A549 (cell line): ENCODE measurements at regions not wholly inside any gene's neighbourhood (a gene's known extent, or its start where the extent isn't known, plus 50 kb on each side); places are given as distances from the start of the nearest gene placed in this dataset.
"Not testable (repeated sequence)": the region's sequence is repeated elsewhere in the genome, so short reads cannot be mapped to it uniquely, and the experiment has no call there.

ENCODE experiments used
- ATAC-seq, 2 experiments: fragments of 200-7000 bp in 1 of 2; fragments of >200 bp in 1 of 2; cut with Nextera tagmentation in 1 of 2; cut with Tn5 transposase in 1 of 2; 3 replicates each; pipeline versions ENCODE4 v1.8.0 to v1.9.1; 2018 to 2020; ENCODE audit warnings: mild to moderate bottlenecking in 1 of 2, moderate library complexity in 1 of 2
- CTCF ChIA-PET: fragments of 300-600 bp; sonication (Branson Sonifier 250); formaldehyde crosslinking; extraction: SDS; loops from one replicate; lab custom pipeline; 2021; ENCODE audit warnings: antibody characterized with exemption, inconsistent platforms; lab: Yijun Ruan, JAX
- POLR2A ChIA-PET: fragments of 350-600 bp; formaldehyde crosslinking; extraction: SDS; loops from one replicate; lab custom pipeline; 2021; ENCODE audit warnings: antibody characterized with exemption, inconsistent platforms; lab: Yijun Ruan, JAX
- DNase-seq, 2 experiments: peaks; one replicate each; pipeline versions ENCODE4 v3.0.0 to v3.0.0-alpha.2; 2011 to 2016; ENCODE audit warnings: low read depth in 1 of 2, low spot score in 1 of 2
- FAIRE-seq: peaks from 2 replicates; lab custom pipeline; 2011; peaks lifted over from hg19 to GRCh38; lab: Jason Lieb, UNC
- H3K27ac ChIP-seq, 2 experiments: fragments of >200 bp; sonication (Bioruptor Twin); formaldehyde crosslinking; 3 replicates each; pipeline ENCODE4 v1.5.1; 2016 to 2017
- H3K4me1 ChIP-seq: fragments of >200 bp; sonication (Bioruptor Twin); formaldehyde crosslinking; 3 replicates; pipeline ENCODE4 v1.6.1; 2016
- H3K4me2 ChIP-seq: fragments of >200 bp; sonication (Bioruptor Twin); formaldehyde crosslinking; 3 replicates; pipeline ENCODE4 v1.6.1; 2016
- H3K4me3 ChIP-seq: fragments of >200 bp; sonication (Bioruptor Twin); formaldehyde crosslinking; 3 replicates; pipeline ENCODE4 v1.5.1; 2016
- H3K9me3 ChIP-seq: fragments of >200 bp; sonication (Bioruptor Twin); formaldehyde crosslinking; 3 replicates; pipeline ENCODE4 v1.6.1; 2016
- CEBPB ChIP-seq, 2 experiments: fragments of >200 bp in 1 of 2; sonication (Bioruptor Twin) in 1 of 2; formaldehyde crosslinking in 1 of 2; IDR thresholded peaks; 2 replicates each; pipeline ENCODE4 v1.6.1; 2012 to 2016
- CHD4 ChIP-seq: fragments of 200-600 bp; sonication (generic); IDR thresholded peaks from 2 replicates; pipeline ENCODE4 v1.6.1; 2016; ENCODE audit warnings: antibody characterized with exemption, mild to moderate bottlenecking, borderline replicate concordance
- E2F6 ChIP-seq: IDR thresholded peaks from 2 replicates; pipeline ENCODE4 v1.6.1; 2012; ENCODE audit warnings: low read depth, borderline replicate concordance
- EP300 ChIP-seq, 2 experiments: fragments of >200 bp; sonication (Bioruptor Twin); formaldehyde crosslinking; IDR thresholded peaks; 2 replicates in 1 of 2; 3 replicates in 1 of 2; pipeline ENCODE4 v1.6.1; 2016 to 2017
- FOSL2 ChIP-seq, 2 experiments: fragments of 450-650 bp in 1 of 2; fragments of >200 bp in 1 of 2; sonication (Bioruptor Twin) in 1 of 2; formaldehyde crosslinking; IDR thresholded peaks; 2 replicates each; pipeline versions ENCODE4 v1.5.0 to v1.6.1; 2016 to 2020; ENCODE audit warnings: mild to moderate bottlenecking in 1 of 2, moderate library complexity in 1 of 2
- HOXA7 ChIP-seq: fragments of 250-450 bp; sonication (Bioruptor Pico); IDR thresholded peaks from 2 replicates; pipeline ENCODE4 v1.5.0; 2020; ENCODE audit warnings: mild to moderate bottlenecking, moderate library complexity
- HOXB13 ChIP-seq: fragments of 250-450 bp; sonication (Bioruptor Pico); IDR thresholded peaks from 2 replicates; pipeline ENCODE4 v1.5.0; 2020; ENCODE audit warnings: low read depth, mild to moderate bottlenecking, moderate library complexity
- KDM1A ChIP-seq: fragments of 200-600 bp; sonication (generic); IDR thresholded peaks from 2 replicates; pipeline ENCODE4 v1.6.1; 2016; ENCODE audit warnings: low read depth, mild to moderate bottlenecking
- KDM5A ChIP-seq: fragments of 200-600 bp; sonication (generic); IDR thresholded peaks from 2 replicates; pipeline ENCODE4 v1.6.1; 2016; ENCODE audit warnings: antibody characterized with exemption, mild to moderate bottlenecking
- NR3C1 ChIP-seq: fragments of >200 bp; sonication (Bioruptor Twin); formaldehyde crosslinking; IDR thresholded peaks from 3 replicates; pipeline ENCODE4 v1.6.1; 2017
- POLR2AphosphoS2 ChIP-seq: conservative IDR thresholded peaks from 2 replicates; pipeline ENCODE4 v1.6.1; 2012; ENCODE audit warnings: low read length, improper control_type of control experiment, inconsistent platforms
- RCOR1 ChIP-seq: fragments of 150-350 bp; IDR thresholded peaks from 2 replicates; pipeline ENCODE4 v1.6.1; 2014; ENCODE audit warnings: antibody characterized with exemption, low read length, low read depth
- TFCP2L1 ChIP-seq: fragments of 250-450 bp; sonication (Bioruptor Pico); IDR thresholded peaks from 2 replicates; pipeline ENCODE4 v1.5.0; 2021; ENCODE audit warnings: mild to moderate bottlenecking
- TP53 ChIP-seq: fragments of 250-450 bp; sonication (Bioruptor Pico); IDR thresholded peaks from 2 replicates; pipeline ENCODE4 v1.5.0; 2021; ENCODE audit warnings: mild to moderate bottlenecking, moderate library complexity
- USF2 ChIP-seq: fragments of 450-650 bp; IDR thresholded peaks from 2 replicates; pipeline ENCODE4 v1.6.1; 2014; ENCODE audit warnings: antibody characterized with exemption
- ZSCAN20 ChIP-seq: fragments of 250-450 bp; sonication (Bioruptor Pico); IDR thresholded peaks from 2 replicates; pipeline ENCODE4 v1.8.0; 2022; ENCODE audit warnings: mild to moderate bottlenecking, moderate library complexity
- WGBS: methylation state at CpG from one replicate; pipeline ENCODE4 v1.1.6; 2017; ENCODE audit errors: missing lambda C conversion rate; 5-methylcytosine and 5-hydroxymethylcytosine counted together

- WGBS: 67% methylated on average over 9 of the region's 9 CpGs
These were observed 467.3 kb downstream of the PREX1 start for GRCh38 chr20:48360342-48360975.

GRCh38 chr20:48359692-48360341 is 468.0 kb downstream of the PREX1 start:
- peak in 1 of 2 experiments; percentile 65; a peak in 1 of 6 replicates for ATAC-seq
- CTCF ChIA-PET: no interaction called here
- H3K9me3 ChIP-seq: no peaks in the 10 kb centered on the region
- TF ChIP-seq NR3C1 (no peak), HOXB13 (CRISPR knock-in tag) (no peak), FOSL2 (IDR thresholded peaks at IDR 0.05) (no peak), FOSL2 (CRISPR knock-in tag; IDR thresholded peaks at IDR 0.05) (no peak), USF2 (0 out of 2 replicates have a peak, but pooled peaks have one; percentile 5), ZSCAN20 (CRISPR knock-in tag) (no peak), CHD4 (no peak), RCOR1 (no peak)
- no peak overlapping the region for H3K4me3 ChIP-seq
- POLR2A ChIA-PET: no interaction called here
- no peak for DNase-seq
- H3K4me1 ChIP-seq: no peaks in the 10 kb centered on the region
- 52% methylated on average over 9 of the region's 17 CpGs for WGBS
- FAIRE-seq: no peak
- H3K4me2 ChIP-seq: no peak overlapping the region
- no peak overlapping the region for H3K27ac ChIP-seq

More at GRCh38 chr20:48360342-48360975, 467.3 kb downstream of the PREX1 start:
- CTCF ChIA-PET: interaction anchor here (0.6 to 0.9 kb wide), 2 partner anchors 15 to 17 kb away, joined by 3 read pairs; no protein-coding TSS in a partner anchor
- POLR2A ChIA-PET: no interaction called here
- FAIRE-seq: no peak
- TF ChIP-seq HOXA7 (CRISPR knock-in tag) (no peak), TFCP2L1 (CRISPR knock-in tag) (no peak), E2F6 (no peak), KDM1A (no peak), CEBPB (IDR thresholded peaks at IDR 0.05) (no peak), TP53 (CRISPR knock-in tag) (no peak), NR3C1 (no peak), KDM5A (no peak), USF2 (no peak), EP300 (IDR thresholded peaks at IDR 0.05) (no peak), POLR2AphosphoS2 (no peak)
- Histone ChIP-seq H3K9me3 (no peaks in the 10 kb centered on the region), H3K4me1 (no peaks in the 10 kb centered on the region), H3K4me2 (no peak overlapping the region), H3K27ac (no peak overlapping the region), H3K4me3 (no peak overlapping the region)
- DNase-seq: no peak
- ATAC-seq: no peak

GRCh38 chr20:48359055-48359390 is 468.8 kb downstream of the PREX1 start:
- DNase-seq, H3K27ac ChIP-seq, H3K4me2 ChIP-seq, POLR2A ChIA-PET, CTCF ChIA-PET, H3K9me3 ChIP-seq, H3K4me1 ChIP-seq, H3K4me3 ChIP-seq, FAIRE-seq: not testable (repeated sequence)
- WGBS: 24% methylated on average over 8 of the region's 8 CpGs
- ATAC-seq: peak; percentile 33 to 69; a peak in 4 of 6 replicates
